GM21529 (cell line): ENCODE measurements at regions not wholly inside any gene's neighbourhood (a gene's known extent, or its start where the extent isn't known, plus 50 kb on each side); places are given as distances from the start of the nearest gene placed in this dataset.

ENCODE experiments used
- ATAC-seq: cut with Tn5 transposase; IDR thresholded peaks from one replicate; pipeline ENCODE4 v1.9.1; 2021; ENCODE audit not compliant: unreplicated experiment

GRCh38 chr10:71042699-71043098, 154.3 kb upstream of the PCBD1 start:
- no peak for ATAC-seq

- no peak for ATAC-seq
Observed at GRCh38 chr10:71043858-71044257, 155.5 kb upstream of the PCBD1 start.

- no peak for ATAC-seq
Observed at GRCh38 chr10:71044720-71045119, 156.4 kb upstream of the PCBD1 start.

- no peak for ATAC-seq
Observed at GRCh38 chr10:71045204-71045809, 156.9 kb upstream of the PCBD1 start.

- ATAC-seq, result no peak
Observed at GRCh38 chr10:71045936-71046335, 157.6 kb upstream of the PCBD1 start.

- no peak for ATAC-seq
Observed at GRCh38 chr10:71046747-71047146, 158.4 kb upstream of the PCBD1 start.

GRCh38 chr10:71048971-71049615, 160.7 kb upstream of the PCBD1 start:
- no peak for ATAC-seq

GRCh38 chr10:71049994-71050393, 161.6 kb upstream of the PCBD1 start:
- no peak for ATAC-seq

GRCh38 chr10:71052076-71052660, 160.2 kb upstream of the UNC5B start:
- no peak for ATAC-seq

- no peak for ATAC-seq
Observed at GRCh38 chr10:71052708-71053107, 159.7 kb upstream of the UNC5B start.

GRCh38 chr10:71053169-71053895, 159.0 kb upstream of the UNC5B start:
- ATAC-seq, result no peak

GRCh38 chr10:71058308-71058707, 154.1 kb upstream of the UNC5B start:
- no peak for ATAC-seq

- ATAC-seq, result no peak
Observed at GRCh38 chr10:71059054-71059818, 153.1 kb upstream of the UNC5B start.

GRCh38 chr10:71059943-71060342, 152.4 kb upstream of the UNC5B start:
- ATAC-seq, result no peak

- ATAC-seq, result no peak
Observed at GRCh38 chr10:71060476-71061426, 151.6 kb upstream of the UNC5B start.

- no peak for ATAC-seq
Observed at GRCh38 chr10:71061472-71061871, 150.9 kb upstream of the UNC5B start.

GRCh38 chr10:71062156-71062555, 150.2 kb upstream of the UNC5B start:
- ATAC-seq, result no peak

GRCh38 chr10:71063401-71063800, 149.0 kb upstream of the UNC5B start:
- no peak for ATAC-seq

- no peak for ATAC-seq
Observed at GRCh38 chr10:71064413-71065118, 147.8 kb upstream of the UNC5B start.
